ENCODE measurements at regions not wholly inside any gene's neighbourhood (a gene's known extent, or its start where the extent isn't known, plus 50 kb on each side); places are given as distances from the start of the nearest gene placed in this dataset.

DNA sequence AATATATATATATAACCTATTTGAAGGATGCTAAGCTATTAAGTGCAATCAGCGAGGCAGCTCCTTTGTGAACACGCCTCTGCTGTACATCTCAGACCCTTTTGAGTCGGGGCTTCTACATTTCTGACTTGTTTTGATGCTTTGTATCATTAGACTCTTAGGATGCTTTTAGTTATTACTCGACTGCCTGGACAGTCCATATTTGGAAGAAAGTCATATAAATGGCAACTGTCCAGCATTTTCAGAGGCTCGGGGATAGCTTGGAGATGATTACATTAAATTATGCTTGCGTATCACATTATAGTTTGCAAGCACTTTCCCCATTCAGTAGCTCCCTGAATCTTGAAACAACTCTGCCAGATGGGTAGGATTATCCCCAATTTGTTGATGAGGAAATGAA is 257.9 kb downstream of the PTEN start:
- TF ChIP-seq, protein P1, sequence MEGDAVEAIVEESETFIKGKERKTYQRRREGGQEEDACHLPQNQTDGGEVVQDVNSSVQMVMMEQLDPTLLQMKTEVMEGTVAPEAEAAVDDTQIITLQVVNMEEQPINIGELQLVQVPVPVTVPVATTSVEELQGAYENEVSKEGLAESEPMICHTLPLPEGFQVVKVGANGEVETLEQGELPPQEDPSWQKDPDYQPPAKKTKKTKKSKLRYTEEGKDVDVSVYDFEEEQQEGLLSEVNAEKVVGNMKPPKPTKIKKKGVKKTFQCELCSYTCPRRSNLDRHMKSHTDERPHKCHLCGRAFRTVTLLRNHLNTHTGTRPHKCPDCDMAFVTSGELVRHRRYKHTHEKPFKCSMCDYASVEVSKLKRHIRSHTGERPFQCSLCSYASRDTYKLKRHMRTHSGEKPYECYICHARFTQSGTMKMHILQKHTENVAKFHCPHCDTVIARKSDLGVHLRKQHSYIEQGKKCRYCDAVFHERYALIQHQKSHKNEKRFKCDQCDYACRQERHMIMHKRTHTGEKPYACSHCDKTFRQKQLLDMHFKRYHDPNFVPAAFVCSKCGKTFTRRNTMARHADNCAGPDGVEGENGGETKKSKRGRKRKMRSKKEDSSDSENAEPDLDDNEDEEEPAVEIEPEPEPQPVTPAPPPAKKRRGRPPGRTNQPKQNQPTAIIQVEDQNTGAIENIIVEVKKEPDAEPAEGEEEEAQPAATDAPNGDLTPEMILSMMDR (conservative IDR thresholded peaks at IDR 0.05 in 1 of 2, IDR thresholded peaks at IDR 0.05 in 1 of 2; ENCODE audit: low read depth in 1 of 2, low read length in 2 of 2) = no peak
- no peak for TF ChIP-seq EZH2 (IDR thresholded peaks at IDR 0.05; ENCODE audit: low read length, missing control alignments)
